ENCODE measurements at regions not wholly inside any gene's neighbourhood (a gene's known extent, or its start where the extent isn't known, plus 50 kb on each side); places are given as distances from the start of the nearest gene placed in this dataset.

DNA sequence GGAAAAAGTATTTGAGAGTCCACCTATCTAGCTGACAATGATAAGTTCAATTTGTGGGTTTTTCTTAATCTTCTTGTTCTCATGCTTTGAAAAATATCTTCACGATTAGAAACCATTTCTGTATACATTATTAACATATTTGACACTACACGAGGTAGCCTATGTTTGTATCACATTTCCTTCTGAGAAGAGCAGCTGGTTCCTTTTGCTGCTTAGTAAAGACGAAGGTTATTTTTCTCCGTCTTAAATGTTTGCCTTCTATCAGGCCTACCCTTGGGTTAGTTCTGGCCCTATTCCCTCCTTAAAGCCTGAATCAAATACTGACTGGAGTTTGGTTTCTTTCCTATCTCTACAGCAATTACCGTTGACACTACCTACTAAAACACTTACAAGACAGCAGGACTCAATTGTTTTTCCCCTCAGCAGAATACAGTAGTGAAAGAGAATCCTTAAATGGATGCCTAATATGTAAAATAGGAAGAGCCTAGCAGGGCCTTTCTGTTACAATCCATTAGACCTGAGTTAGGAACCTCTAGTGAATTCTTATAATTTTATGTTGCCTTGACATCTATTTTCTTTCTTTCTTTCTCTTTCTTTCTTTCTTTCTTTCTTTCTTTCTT, 790.4 kb downstream of the EPHA4 start (continued):
- TF ChIP-seq, protein P1, sequence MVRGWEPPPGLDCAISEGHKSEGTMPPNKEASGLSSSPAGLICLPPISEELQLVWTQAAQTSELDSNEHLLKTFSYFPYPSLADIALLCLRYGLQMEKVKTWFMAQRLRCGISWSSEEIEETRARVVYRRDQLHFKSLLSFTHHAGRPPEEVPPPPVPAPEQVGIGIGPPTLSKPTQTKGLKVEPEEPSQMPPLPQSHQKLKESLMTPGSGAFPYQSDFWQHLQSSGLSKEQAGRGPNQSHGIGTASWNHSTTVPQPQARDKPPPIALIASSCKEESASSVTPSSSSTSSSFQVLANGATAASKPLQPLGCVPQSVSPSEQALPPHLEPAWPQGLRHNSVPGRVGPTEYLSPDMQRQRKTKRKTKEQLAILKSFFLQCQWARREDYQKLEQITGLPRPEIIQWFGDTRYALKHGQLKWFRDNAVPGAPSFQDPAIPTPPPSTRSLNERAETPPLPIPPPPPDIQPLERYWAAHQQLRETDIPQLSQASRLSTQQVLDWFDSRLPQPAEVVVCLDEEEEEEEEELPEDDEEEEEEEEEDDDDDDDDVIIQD (CRISPR knock-in tag; IDR thresholded peaks at IDR 0.05) = no peak
- TF ChIP-seq BDP1 (IDR thresholded peaks at IDR 0.05; ENCODE audit: insufficient read depth, insufficient read length) (no peak), SIN3A (IDR thresholded peaks at IDR 0.05; ENCODE audit: borderline replicate concordance in 2 of 2, control insufficient read depth in 1 of 2, low read depth in 2 of 2, low read length in 2 of 2) (no peak), CBX2 (IDR thresholded peaks at IDR 0.05; ENCODE audit: insufficient read depth, low read length, poor library complexity, severe bottlenecking) (no peak), NR4A1 (CRISPR knock-in tag; IDR thresholded peaks at IDR 0.05) (no peak), NR4A1 (tag; IDR thresholded peaks at IDR 0.05) (no peak), KDM1A (IDR thresholded peaks at IDR 0.05) (no peak), ZNF212 (CRISPR knock-in tag; IDR thresholded peaks at IDR 0.05) (no peak)
- TF ChIP-seq, protein P2, sequence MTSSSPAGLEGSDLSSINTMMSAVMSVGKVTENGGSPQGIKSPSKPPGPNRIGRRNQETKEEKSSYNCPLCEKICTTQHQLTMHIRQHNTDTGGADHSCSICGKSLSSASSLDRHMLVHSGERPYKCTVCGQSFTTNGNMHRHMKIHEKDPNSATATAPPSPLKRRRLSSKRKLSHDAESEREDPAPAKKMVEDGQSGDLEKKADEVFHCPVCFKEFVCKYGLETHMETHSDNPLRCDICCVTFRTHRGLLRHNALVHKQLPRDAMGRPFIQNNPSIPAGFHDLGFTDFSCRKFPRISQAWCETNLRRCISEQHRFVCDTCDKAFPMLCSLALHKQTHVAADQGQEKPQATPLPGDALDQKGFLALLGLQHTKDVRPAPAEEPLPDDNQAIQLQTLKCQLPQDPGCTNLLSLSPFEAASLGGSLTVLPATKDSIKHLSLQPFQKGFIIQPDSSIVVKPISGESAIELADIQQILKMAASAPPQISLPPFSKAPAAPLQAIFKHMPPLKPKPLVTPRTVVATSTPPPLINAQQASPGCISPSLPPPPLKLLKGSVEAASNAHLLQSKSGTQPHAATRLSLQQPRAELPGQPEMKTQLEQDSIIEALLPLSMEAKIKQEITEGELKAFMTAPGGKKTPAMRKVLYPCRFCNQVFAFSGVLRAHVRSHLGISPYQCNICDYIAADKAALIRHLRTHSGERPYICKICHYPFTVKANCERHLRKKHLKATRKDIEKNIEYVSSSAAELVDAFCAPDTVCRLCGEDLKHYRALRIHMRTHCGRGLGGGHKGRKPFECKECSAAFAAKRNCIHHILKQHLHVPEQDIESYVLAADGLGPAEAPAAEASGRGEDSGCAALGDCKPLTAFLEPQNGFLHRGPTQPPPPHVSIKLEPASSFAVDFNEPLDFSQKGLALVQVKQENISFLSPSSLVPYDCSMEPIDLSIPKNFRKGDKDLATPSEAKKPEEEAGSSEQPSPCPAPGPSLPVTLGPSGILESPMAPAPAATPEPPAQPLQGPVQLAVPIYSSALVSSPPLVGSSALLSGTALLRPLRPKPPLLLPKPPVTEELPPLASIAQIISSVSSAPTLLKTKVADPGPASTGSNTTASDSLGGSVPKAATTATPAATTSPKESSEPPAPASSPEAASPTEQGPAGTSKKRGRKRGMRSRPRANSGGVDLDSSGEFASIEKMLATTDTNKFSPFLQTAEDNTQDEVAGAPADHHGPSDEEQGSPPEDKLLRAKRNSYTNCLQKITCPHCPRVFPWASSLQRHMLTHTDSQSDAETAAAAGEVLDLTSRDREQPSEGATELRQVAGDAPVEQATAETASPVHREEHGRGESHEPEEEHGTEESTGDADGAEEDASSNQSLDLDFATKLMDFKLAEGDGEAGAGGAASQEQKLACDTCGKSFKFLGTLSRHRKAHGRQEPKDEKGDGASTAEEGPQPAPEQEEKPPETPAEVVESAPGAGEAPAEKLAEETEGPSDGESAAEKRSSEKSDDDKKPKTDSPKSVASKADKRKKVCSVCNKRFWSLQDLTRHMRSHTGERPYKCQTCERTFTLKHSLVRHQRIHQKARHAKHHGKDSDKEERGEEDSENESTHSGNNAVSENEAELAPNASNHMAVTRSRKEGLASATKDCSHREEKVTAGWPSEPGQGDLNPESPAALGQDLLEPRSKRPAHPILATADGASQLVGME (CRISPR knock-in tag; IDR thresholded peaks at IDR 0.05) = no peak
- TF ChIP-seq, protein P3, sequence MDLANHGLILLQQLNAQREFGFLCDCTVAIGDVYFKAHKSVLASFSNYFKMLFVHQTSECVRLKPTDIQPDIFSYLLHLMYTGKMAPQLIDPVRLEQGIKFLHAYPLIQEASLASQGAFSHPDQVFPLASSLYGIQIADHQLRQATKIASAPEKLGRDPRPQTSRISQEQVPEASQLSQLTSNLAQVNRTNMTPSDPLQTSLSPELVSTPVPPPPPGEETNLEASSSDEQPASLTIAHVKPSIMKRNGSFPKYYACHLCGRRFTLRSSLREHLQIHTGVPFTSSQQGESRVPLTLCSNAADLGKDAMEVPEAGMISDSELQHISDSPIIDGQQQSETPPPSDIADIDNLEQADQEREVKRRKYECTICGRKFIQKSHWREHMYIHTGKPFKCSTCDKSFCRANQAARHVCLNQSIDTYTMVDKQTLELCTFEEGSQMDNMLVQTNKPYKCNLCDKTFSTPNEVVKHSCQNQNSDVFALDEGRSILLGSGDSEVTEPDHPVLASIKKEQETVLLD (IDR thresholded peaks at IDR 0.05) = no peak
- TF ChIP-seq, protein P4, sequence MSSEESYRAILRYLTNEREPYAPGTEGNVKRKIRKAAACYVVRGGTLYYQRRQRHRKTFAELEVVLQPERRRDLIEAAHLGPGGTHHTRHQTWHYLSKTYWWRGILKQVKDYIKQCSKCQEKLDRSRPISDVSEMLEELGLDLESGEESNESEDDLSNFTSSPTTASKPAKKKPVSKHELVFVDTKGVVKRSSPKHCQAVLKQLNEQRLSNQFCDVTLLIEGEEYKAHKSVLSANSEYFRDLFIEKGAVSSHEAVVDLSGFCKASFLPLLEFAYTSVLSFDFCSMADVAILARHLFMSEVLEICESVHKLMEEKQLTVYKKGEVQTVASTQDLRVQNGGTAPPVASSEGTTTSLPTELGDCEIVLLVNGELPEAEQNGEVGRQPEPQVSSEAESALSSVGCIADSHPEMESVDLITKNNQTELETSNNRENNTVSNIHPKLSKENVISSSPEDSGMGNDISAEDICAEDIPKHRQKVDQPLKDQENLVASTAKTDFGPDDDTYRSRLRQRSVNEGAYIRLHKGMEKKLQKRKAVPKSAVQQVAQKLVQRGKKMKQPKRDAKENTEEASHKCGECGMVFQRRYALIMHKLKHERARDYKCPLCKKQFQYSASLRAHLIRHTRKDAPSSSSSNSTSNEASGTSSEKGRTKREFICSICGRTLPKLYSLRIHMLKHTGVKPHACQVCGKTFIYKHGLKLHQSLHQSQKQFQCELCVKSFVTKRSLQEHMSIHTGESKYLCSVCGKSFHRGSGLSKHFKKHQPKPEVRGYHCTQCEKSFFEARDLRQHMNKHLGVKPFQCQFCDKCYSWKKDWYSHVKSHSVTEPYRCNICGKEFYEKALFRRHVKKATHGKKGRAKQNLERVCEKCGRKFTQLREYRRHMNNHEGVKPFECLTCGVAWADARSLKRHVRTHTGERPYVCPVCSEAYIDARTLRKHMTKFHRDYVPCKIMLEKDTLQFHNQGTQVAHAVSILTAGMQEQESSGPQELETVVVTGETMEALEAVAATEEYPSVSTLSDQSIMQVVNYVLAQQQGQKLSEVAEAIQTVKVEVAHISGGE (CRISPR knock-in tag; IDR thresholded peaks at IDR 0.05) = no peak
- TF ChIP-seq, protein P5, sequence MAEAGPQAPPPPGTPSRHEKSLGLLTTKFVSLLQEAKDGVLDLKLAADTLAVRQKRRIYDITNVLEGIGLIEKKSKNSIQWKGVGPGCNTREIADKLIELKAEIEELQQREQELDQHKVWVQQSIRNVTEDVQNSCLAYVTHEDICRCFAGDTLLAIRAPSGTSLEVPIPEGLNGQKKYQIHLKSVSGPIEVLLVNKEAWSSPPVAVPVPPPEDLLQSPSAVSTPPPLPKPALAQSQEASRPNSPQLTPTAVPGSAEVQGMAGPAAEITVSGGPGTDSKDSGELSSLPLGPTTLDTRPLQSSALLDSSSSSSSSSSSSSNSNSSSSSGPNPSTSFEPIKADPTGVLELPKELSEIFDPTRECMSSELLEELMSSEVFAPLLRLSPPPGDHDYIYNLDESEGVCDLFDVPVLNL (CRISPR knock-in tag; IDR thresholded peaks at IDR 0.05; ENCODE audit: low read depth) = no peak

Data from K562 (cell line).